ENCODE measurements at regions not wholly inside any gene's neighbourhood (a gene's known extent, or its start where the extent isn't known, plus 50 kb on each side); places are given as distances from the start of the nearest gene placed in this dataset.

DNA sequence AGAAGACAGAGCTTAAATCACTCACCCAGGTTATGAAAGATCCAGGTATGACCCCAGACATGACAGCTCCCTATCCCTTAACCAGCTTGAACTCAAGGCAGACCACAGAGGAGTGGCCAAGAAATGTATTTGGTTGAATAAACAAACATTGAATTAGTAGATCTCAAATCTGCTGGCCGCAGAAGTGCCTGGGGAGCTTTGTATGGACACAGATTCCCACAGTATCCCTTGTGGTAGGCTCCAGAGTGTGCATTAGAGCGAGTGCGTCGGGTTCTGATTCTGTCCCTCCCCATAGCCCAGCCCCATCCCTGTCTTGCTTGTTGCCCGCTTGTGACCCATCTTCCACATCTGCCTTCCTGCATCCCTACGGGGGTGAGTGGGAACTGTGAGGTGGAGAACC lies 118.8 kb upstream of the FOXF1 start:
- TF ChIP-seq, protein P1, sequence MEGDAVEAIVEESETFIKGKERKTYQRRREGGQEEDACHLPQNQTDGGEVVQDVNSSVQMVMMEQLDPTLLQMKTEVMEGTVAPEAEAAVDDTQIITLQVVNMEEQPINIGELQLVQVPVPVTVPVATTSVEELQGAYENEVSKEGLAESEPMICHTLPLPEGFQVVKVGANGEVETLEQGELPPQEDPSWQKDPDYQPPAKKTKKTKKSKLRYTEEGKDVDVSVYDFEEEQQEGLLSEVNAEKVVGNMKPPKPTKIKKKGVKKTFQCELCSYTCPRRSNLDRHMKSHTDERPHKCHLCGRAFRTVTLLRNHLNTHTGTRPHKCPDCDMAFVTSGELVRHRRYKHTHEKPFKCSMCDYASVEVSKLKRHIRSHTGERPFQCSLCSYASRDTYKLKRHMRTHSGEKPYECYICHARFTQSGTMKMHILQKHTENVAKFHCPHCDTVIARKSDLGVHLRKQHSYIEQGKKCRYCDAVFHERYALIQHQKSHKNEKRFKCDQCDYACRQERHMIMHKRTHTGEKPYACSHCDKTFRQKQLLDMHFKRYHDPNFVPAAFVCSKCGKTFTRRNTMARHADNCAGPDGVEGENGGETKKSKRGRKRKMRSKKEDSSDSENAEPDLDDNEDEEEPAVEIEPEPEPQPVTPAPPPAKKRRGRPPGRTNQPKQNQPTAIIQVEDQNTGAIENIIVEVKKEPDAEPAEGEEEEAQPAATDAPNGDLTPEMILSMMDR (conservative IDR thresholded peaks at IDR 0.05), result no peak
- no peak for TF ChIP-seq EZH2 (IDR thresholded peaks at IDR 0.05; ENCODE audit: low read depth)

All from PC-9 (cell line).